Mesodermal cell (in vitro differentiated cells): ENCODE measurements at regions not wholly inside any gene's neighbourhood (a gene's known extent, or its start where the extent isn't known, plus 50 kb on each side); places are given as distances from the start of the nearest gene placed in this dataset.

Experiments
- H3K27ac ChIP-seq: 2 replicates; pipeline ENCODE4 v1.7.0; 2013; ENCODE audit warnings: mild to moderate bottlenecking, low read depth, low read length, moderate library complexity; ENCODE audit not compliant: severe bottlenecking
- H3K36me3 ChIP-seq: 2 replicates; pipeline ENCODE4 v1.7.1; 2013; ENCODE audit warnings: mild to moderate bottlenecking, low read length, moderate library complexity; ENCODE audit not compliant: control insufficient read depth, insufficient read depth
- H3K4me1 ChIP-seq: one replicate; pipeline ENCODE4 v1.7.1; 2013; ENCODE audit warnings: mild to moderate bottlenecking, low read length; ENCODE audit not compliant: insufficient read depth, control insufficient read depth, poor library complexity, severe bottlenecking
- H3K4me3 ChIP-seq: 2 replicates; pipeline ENCODE4 v1.7.0; 2013; ENCODE audit warnings: low read length, control low read depth, mild to moderate bottlenecking; ENCODE audit not compliant: insufficient read depth, poor library complexity, severe bottlenecking; ENCODE audit errors: extremely low read depth
- H3K9me3 ChIP-seq: 2 replicates; pipeline ENCODE4 v1.7.1; 2013; ENCODE audit warnings: mild to moderate bottlenecking, low read length, moderate library complexity; ENCODE audit not compliant: control insufficient read depth
- WGBS, 2 experiments: methylation state at CpG; one replicate each; pipeline ENCODE4 v1.1.5; 2013; ENCODE audit warnings: missing lambda C conversion rate in 2 of 2; ENCODE audit not compliant: insufficient coverage in 2 of 2; 5-methylcytosine and 5-hydroxymethylcytosine counted together

DNA sequence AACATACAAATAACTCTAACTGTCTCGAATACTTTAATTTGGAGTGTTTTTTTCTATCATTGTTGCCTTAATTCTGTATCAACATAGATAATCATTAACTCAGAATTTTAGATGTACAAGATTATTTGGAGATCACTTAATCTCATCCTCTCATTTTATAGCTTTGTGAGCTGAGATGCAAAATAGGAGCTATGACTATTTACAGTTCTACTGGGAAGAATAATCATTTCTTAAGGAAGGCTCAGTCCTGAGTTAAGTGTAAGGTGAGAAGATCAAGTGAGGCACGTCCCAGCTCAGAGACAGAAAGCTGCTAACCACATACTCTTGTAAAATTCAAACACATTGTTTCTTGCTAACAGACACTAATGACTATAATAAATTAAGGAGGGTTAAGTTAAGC lies 66.2 kb downstream of the CCDC54 start:
- H3K36me3 ChIP-seq = no peaks in the 10 kb centered on the region
- H3K9me3 ChIP-seq = no peaks in the 10 kb centered on the region
- WGBS, 2 experiments = no CpG with 5 or more reads among the region's 2 CpGs
- H3K27ac ChIP-seq = no peak overlapping the region
- H3K4me3 ChIP-seq = no peak overlapping the region
- H3K4me1 ChIP-seq = no peaks in the 10 kb centered on the region

DNA sequence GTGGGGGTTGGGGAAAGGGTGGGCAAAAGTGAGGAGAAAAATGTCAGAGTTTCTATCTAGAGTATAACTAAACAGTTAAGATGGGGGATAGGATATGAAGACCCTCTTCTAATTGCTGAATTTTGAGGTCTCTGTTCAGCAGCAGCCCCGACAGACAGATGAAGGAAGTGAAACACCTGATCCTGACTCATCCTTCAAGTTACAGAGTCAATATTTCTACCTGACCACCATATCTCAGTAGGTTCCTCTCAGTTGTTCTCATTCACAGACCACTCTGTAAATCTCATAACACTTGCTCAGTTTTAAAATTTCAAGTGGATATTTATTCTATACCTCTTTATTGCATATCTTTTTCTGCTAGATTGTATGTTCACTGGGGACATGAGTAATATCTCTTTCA lies 69.5 kb downstream of the CCDC54 start:
- Histone ChIP-seq H3K9me3 (no peaks in the 10 kb centered on the region), H3K27ac (no peak overlapping the region), H3K36me3 (no peaks in the 10 kb centered on the region), H3K4me1 (no peaks in the 10 kb centered on the region), H3K4me3 (no peak overlapping the region)
- WGBS, 2 experiments = 100% methylated on average over 1 of the region's 1 CpG; no CpG with 5 or more reads in 1 of the 2 experiments

DNA sequence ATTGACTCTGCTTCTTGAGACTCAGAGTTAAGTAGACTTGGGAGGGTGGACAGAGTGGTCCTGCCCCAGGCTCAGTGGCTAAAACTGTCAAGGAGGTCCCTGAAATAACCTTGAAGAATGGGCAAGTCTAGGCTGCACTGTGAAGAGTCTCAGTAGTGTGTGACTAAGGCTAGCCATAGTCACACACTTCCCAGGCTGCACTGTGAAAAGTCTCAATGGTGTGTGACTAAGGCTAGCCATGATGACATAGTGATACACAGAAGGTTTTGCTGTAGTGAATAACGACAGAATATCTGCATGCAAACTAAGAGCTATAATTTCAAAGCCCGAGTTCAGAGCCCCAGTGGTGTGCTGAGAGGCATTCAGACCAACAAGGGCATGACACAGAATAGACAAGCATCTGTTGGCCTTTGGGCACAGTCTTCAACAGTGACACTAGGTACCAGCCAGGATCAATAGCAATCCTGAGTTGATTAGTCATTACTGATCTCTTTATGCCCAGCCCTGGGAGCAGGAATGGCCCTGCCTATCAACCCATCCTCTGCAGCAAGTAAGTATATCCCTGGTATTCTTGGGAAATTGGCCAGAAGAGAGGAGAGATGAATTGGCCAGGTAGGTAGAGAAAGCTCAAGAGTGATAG lies 72.4 kb upstream of the BBX start:
- 76 to 93% methylated on average over 2 of the region's 2 CpGs for WGBS, 2 experiments
- no peak overlapping the region for H3K27ac ChIP-seq
- no peak overlapping the region for H3K4me3 ChIP-seq
- no peaks in the 10 kb centered on the region for H3K9me3 ChIP-seq
- H3K4me1 ChIP-seq = no peaks in the 10 kb centered on the region
- H3K36me3 ChIP-seq = no peaks in the 10 kb centered on the region

DNA sequence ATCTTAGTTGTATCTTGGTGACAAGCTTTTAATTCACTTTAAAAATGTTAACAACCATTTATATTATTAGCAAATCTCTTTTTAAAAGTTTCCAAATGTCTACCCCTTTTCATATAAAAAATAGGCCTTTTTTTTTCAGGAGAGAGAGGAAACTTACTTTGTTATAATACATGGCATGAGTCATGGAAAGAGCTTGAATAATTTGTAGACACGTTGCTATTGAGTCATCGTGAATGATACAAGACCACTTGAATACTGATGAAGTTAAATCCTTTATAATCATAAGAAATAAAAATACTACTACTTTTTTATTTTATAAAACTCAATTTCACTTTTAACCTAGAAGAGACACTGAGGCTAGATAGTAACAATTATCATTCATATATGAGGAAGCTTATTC lies 70.3 kb upstream of the BBX start:
- Histone ChIP-seq H3K4me3 (no peak overlapping the region), H3K36me3 (no peaks in the 10 kb centered on the region), H3K9me3 (no peaks in the 10 kb centered on the region), H3K27ac (no peak overlapping the region), H3K4me1 (no peaks in the 10 kb centered on the region)
- WGBS, 2 experiments = no CpG with 5 or more reads among the region's 2 CpGs

DNA sequence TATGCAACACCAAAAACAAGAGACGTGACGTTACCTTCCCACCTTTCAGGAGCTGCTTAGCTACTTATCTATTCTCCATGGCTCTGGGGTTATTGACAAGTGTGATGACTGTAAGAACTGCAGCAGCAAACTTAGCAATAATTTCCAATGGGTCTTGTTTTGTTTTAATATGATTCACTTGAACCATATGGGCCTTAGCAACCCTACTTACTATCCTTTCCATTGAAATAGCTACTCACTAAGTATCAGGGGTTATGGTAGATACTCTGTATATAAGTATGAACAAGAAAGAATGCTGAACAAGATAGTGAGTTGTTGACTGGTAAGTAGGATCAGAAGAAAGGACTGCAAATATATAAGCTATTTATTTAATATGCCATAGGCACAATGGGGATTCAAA lies 69.3 kb upstream of the BBX start:
- H3K9me3 ChIP-seq = no peaks in the 10 kb centered on the region
- H3K36me3 ChIP-seq = no peaks in the 10 kb centered on the region
- 100% methylated on average over 1 of the region's 2 CpGs; no CpG with 5 or more reads in 1 of the 2 experiments for WGBS, 2 experiments
- H3K27ac ChIP-seq = no peak overlapping the region
- H3K4me1 ChIP-seq = no peaks in the 10 kb centered on the region
- H3K4me3 ChIP-seq = no peak overlapping the region

DNA sequence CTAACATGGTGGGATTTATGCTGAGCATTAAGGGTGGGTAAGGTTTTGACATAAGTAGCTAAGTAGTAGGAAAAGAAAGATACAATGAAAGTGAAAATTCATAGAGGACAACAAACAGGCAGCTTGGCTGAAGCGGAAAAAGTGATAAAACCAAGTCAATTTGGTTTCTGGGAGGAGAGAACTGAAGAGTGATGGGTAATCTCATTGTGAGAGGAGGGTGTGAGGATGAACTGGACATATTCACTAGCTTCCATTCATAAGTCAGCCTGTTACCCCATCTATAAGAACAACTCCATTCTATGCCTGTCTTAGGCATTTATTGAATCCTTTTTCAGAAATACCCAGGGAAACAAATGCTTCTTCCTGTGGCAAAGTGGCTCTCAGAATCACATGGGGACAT lies 67.1 kb upstream of the BBX start:
- no peaks in the 10 kb centered on the region for H3K36me3 ChIP-seq
- H3K27ac ChIP-seq = no peak overlapping the region
- H3K4me3 ChIP-seq = no peak overlapping the region
- H3K9me3 ChIP-seq = no peaks in the 10 kb centered on the region
- WGBS, 2 experiments = 100% methylated on average over 1 of the region's 1 CpG
- H3K4me1 ChIP-seq = no peaks in the 10 kb centered on the region

DNA sequence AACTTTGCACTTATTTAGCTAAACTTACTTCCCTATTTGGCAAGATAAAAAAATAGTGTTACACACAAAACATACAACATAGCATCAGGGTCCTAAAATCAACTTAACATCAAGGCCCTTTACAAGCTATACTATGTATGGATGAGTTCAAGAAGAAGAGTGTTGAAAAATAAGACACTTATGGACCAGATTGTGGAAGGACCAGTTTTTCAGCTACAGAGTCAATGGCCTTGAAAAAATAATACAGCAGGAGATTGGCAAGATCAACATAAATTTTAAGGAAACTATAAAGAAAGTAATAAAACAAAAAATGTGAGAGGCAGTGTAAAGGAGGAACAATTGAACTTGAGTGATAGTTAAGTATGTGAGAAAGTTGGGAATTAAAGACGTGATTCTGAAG lies 66.3 kb upstream of the BBX start:
- Histone ChIP-seq H3K4me1 (no peaks in the 10 kb centered on the region), H3K36me3 (no peaks in the 10 kb centered on the region), H3K4me3 (no peak overlapping the region), H3K9me3 (no peaks in the 10 kb centered on the region), H3K27ac (no peak overlapping the region)
- 89 to 92% methylated on average over 1 of the region's 1 CpG for WGBS, 2 experiments

DNA sequence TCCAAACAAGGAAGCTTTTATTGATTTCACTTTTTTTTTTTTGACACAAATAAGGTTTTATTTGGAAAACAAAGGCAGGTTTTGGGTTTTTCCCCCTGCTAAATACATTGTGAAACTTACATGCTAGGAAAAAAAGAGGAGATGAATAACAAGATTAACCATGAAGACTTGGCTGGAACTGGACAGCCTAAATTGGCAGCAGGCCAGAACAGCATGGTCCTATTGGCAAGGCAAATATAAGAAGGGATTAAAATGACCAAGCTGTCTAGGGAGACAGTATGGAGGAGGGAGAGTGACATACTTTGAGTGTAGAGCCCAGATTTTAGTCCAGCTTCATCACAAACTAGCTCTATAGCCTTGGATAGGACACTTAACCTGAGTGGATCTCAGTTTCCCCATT lies 63.9 kb upstream of the BBX start:
- Histone ChIP-seq H3K4me3 (no peak overlapping the region), H3K4me1 (no peaks in the 10 kb centered on the region), H3K36me3 (no peaks in the 10 kb centered on the region), H3K27ac (no peak overlapping the region), H3K9me3 (no peaks in the 10 kb centered on the region)

DNA sequence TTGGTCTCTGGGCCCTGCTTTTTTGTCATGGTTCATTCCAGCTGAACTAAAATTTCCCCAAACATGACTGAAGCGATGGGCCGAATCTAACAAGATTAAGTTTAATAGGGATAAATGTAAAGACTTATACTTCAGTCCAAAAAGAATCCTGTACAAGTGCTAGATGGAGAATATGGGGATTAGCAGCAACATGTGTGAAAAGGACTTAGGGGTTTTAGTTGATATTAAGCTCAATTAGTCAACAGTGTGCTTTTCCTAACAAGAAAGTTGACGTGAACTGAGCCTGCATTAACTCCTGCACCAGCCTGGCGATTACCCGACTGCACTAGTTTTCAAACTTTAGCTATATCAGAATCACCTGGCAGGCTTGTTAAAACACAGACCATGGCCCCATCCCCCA lies 61.0 kb upstream of the BBX start:
- no peak overlapping the region for H3K4me3 ChIP-seq
- no peak overlapping the region for H3K27ac ChIP-seq
- H3K4me1 ChIP-seq = no peaks in the 10 kb centered on the region
- no peaks in the 10 kb centered on the region for H3K36me3 ChIP-seq
- WGBS, 2 experiments = 91 to 92% methylated on average over 3 of the region's 5 CpGs
- H3K9me3 ChIP-seq = no peaks in the 10 kb centered on the region

DNA sequence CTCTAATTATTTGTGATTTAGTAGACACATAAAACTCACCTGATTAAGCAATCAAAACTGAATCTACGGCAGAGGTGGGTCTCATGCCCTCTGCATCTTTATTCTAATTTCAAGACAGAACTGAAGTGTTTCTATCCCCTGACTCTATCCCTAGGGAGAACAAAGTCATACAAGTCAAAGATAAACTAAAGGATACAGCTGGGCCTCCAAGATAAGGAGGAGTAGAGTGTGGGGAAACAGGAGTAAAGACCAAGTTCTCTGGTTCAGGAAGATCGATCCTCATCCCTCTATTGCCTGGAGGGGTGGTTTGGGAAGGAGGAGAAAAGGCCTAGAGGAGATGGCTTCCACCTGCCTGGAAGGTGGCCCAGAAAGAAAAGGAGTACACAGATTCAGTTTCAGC lies 58.7 kb upstream of the BBX start:
- H3K4me1 ChIP-seq = no peaks in the 10 kb centered on the region
- H3K27ac ChIP-seq = no peak overlapping the region
- H3K36me3 ChIP-seq = no peaks in the 10 kb centered on the region
- WGBS, 2 experiments = 78 to 100% methylated on average over 1 of the region's 2 CpGs
- H3K4me3 ChIP-seq = no peak overlapping the region
- H3K9me3 ChIP-seq = no peaks in the 10 kb centered on the region

DNA sequence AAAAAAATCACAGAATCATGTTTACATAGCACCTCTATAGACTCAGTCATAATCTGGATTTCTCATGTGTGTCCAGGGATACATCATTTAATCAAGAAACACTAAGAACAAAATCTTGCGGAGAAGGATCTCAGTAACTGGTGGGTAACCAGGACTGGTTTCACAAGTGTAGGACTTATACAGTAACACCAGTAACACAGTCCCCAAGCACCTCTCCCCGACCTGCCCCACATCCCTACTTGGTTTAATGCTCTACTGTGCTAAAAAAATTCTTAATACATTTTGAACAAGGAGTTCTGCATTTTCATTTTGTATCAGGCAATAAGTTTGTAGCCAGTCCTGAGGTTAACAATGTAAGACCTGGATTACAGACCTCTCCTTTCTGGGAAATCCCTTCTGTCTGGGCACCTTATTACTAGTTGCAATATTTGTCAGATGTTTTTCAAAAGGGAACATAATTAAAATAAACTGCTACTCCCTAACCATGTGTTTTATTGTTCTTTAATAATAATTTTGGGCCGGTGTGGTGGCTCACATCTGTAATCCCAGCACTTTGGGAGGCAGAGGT lies 57.6 kb upstream of the BBX start:
- H3K4me1 ChIP-seq = no peaks in the 10 kb centered on the region
- H3K9me3 ChIP-seq = no peaks in the 10 kb centered on the region
- no CpG with 5 or more reads among the region's 3 CpGs for WGBS, 2 experiments
- no peak overlapping the region for H3K27ac ChIP-seq
- H3K4me3 ChIP-seq = no peak overlapping the region
- no peaks in the 10 kb centered on the region for H3K36me3 ChIP-seq
